GM21737 (cell line): ENCODE measurements at regions not wholly inside any gene's neighbourhood (a gene's known extent, or its start where the extent isn't known, plus 50 kb on each side); places are given as distances from the start of the nearest gene placed in this dataset.
"Not testable (repeated sequence)": the region's sequence is repeated elsewhere in the genome, so short reads cannot be mapped to it uniquely, and the experiment has no call there.

ENCODE experiments used
- ATAC-seq: cut with Tn5 transposase; IDR thresholded peaks from one replicate; pipeline ENCODE4 v1.9.1; 2021; ENCODE audit warnings: mild to moderate bottlenecking, moderate library complexity; ENCODE audit not compliant: unreplicated experiment

DNA sequence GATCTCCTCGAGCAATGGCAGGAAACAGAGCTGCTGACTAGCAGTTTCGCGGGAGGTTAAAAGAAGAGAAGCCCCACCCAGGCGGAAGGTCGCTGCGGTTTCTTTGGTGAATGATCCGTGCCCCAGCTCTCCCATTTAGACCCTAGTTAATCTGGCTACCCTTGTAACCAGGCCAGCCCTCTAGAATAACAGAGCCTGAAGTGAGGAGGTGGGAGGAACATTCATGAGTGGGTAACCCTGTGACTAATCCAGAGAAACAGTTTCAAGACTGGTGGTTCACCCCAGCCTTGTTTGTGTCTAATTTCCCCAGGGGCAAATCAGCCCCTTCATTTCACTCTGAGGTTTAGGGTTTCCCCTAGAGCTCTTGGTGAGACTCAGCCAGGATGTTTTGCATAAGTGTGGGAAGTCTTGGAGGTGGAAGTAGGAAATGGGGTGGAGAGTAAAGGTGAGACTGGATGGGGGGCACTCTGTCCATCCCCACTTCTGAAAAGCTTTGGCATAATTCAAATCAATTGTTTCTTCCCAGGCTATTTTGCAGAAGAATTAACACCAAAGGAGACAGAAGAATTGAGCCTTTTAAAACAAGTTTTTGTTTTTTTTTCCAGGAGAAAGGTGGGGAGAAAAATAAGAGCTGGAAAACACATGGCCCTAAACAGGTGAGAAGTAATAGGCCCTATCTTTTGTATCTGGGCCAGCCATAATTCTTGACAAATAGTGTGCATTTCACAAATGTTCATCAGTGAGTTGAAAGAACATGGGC is 303.1 kb downstream of the RPLP1 start:
- ATAC-seq: peak; percentile 82

DNA sequence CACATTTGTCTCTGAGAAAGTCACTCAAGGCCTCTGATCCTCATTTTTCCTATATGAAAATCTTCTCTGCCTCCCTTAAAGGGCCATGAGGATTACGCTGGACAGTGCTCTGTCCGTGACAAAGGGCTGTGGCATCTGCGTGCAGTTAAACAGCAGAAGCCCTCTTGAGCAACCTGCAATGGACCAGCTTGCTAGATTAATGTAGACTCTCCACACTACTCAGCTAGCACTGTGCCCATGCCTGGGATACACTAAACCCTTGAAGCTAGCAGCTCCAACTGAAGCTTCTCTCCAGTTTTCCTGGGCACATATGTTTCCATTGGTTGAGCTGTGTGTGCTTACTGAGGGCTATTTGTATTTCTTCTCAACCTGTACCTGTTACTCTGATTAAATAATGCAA is 303.8 kb downstream of the RPLP1 start:
- ATAC-seq: no peak

GRCh38 chr15:69757186-69757585 is 304.6 kb downstream of the RPLP1 start:
- ATAC-seq: no peak

DNA sequence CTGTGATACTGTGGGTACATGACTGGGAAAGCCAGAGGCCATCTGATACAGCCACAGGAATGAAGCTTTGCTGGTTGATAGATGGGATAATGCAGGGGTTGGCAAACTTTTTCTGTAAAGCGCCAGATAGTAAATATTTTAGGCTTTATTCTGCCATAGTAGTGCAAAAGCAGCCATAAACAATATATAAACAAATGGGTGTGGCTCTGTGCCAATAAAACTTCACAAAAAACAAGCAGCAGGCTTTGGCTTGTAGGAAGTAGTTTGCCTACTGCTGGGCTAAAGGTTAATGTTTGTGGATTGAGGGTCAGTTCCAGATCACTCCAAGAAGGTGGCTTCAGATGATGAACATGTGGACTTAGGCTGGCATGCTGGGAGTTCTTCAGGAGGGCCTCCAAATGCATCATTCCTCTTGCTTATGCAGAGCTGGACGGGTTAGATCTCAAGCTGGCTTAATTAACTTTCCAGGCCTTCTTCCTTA is 305.7 kb downstream of the RPLP1 start:
- no peak for ATAC-seq

- no peak for ATAC-seq
Measured at GRCh38 chr15:69758810-69759790, 306.5 kb downstream of the RPLP1 start.

GRCh38 chr15:69760258-69760845 is 307.7 kb downstream of the RPLP1 start:
- no peak for ATAC-seq

DNA sequence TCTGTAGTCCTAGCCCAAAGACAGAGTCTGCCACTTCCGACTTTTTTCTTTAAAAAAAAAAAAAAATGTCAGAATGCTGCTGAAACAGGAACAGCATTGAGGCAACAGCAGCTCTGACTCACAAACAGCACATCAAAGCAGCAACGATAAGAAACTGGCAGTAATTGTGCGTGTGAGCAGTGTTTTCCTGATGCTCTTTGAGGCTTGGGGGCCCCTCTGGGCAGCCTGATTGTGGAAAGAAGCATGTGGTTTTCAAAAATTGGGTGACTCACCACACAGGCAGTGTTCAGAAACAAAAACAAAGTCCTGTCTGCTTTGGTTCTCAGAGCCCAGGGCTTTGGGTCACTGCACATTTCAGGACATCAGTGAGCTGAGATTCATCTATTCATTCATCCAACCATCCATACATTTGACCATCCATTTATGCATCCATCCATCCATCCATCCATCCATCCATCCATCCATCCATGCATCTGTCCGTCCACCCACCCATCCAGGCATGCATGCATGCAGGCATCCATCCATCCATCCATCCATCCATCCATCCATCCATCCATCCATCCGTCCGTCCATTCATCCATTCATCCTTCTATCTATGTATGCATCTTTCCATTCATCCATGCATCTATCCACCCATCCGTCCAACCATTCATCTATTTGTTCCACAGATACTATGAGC is 308.4 kb downstream of the RPLP1 start:
- no peak for ATAC-seq

DNA sequence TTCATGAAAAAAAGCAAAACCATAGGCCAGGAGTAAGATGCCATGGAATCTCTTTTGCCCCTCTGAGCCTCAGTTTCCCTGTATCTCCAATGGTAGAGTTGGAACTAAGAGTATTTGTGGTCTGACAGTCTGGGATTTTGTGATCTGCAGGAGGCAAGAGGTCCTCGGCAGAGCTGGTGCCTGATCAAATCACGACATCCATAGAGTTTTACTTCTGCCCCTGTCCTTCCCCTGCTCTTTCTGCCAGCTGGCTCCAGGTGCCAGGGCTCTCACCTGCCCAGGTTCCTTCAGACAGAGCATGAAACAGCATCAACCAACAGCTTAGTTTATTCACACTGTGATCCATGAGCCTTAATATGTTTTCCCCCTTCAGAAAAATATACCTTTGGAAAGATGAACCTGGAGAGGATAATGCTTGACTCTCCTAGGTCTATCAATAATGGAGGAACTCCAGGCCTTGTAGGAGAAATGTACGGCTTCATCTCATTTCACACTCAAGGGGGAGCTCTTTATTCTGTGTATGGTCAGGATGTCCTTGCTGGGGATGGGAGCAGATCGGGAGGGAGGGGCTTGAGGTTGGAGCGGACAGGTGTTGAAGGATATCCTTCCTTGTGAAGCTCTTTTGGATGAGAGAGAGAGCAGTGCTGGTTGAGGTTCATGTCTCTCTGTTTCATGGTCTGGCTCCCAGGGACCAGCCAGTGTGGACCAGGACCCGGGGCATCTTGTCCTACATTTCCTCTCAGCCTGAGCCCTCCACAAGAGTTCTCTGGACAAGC is 309.9 kb downstream of the RPLP1 start:
- ATAC-seq: no peak

GRCh38 chr15:69763831-69764230 is 311.2 kb downstream of the RPLP1 start:
- ATAC-seq: no peak

GRCh38 chr15:69766156-69766555 is 313.5 kb downstream of the RPLP1 start:
- no peak for ATAC-seq

DNA sequence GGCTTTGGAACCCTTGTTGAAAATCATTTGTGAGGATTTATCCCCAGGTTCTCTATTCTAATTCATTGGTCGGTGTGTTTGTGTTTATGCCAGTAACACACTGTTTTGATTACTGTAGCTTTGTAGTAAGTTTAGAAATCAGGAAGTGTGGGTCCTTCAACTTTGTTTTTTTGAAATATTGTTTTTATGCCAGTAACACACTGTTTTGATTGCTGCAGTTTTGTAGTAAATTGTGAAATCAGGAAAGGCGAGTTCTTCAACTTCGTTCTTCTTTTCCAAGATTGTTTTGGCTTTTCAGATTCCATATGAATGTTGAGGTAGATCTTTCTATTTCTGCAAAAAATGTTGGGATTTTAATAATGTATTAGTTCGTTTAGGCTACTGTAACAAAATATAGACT is 314.6 kb downstream of the RPLP1 start:
- ATAC-seq: no peak

DNA sequence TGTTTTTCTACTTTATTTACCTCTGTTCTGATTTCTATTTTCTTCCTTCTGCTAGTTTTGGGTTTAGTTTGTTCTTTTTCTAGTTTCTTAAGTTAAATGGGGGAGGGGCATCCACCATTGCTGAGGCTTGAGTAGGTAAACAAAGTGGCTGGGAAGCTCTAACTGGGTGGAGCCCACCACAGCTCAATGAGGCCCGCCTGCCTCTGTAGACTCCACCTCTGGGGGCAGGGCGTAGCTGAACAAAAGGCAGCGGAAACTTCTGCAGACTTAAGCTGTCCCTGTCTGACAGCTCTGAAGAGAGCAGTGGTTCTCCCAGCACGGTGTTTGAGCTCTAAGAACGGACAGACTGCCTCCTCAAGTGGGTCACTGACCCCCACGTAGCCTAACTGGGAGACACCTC is 316.7 kb downstream of the RPLP1 start:
- not testable (repeated sequence) for ATAC-seq

DNA sequence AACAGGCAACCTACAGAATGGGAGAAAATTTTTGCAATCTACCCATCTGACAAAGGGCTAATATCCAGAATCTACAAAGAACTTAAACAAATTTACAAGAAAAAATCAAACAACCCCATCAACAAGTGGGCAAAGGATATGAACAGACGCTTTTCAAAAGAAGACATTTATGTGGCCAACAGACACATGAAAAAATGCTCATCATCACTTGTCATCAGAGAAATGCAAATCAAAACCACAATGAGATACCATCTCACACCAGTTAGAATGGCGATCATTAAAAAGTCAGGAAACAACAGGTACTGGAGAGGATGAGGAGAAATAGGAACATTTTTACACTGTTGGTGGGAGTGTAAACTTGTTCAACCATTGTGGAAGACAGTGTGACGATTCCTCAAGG is 321.6 kb downstream of the RPLP1 start:
- not testable (repeated sequence) for ATAC-seq

DNA sequence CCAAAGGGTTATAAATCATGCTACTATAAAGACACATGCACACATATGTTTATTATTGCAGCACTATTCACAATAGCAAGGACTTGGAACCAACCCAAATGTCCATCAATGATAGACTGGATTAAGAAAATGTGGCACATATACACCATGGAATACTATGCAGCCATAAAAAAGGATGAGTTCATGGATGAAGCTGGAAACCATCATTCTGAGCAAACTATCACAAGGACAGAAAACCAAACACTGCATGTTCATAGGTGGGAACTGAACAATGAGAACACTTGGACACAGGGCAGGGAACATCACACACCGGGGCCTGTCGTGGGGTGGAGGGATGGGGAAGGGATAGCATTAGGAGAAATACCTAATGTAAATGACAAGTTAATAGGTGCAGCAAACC is 322.1 kb downstream of the RPLP1 start:
- not testable (repeated sequence) for ATAC-seq

- no peak for ATAC-seq
Measured at GRCh38 chr15:69777356-69777755, 320.4 kb downstream of the TLE3 start.

- no peak for ATAC-seq
Measured at GRCh38 chr15:69780374-69780773, 317.3 kb downstream of the TLE3 start.

- no peak for ATAC-seq
Measured at GRCh38 chr15:69780981-69781380, 316.7 kb downstream of the TLE3 start.

DNA sequence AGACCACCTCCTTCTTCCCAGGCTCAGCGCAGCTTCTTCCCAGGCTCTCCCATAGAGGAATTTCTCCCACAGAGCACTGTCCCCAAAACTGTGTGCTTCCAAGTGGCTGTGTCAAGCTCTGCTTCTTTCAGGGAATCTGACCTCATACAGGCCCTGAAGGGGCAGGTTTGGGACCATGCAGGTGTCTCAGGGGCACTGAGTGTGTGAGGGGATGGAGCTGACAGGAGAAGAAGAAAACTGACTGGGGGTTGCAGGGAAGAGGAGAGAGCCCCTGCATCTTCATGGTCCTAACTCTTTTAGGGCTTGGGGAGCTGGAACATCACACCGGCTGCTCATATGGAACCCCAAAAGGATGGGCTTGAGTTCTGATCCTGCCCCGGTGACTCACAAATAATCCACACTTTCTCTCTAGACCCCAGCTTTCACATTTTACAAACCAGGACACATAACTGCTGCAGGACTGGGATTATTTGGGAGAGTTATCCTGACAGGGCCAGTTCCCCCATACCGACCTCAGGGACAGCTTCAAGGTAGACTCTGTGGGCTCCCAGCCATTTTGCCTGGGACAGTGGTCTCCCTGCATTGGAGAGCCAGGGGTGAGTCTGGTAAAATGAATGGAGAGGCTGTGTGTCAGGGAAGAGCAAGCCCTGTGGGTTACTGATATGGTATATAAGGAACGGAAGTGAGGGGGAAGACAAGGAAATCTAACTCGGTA is 316.1 kb downstream of the TLE3 start:
- ATAC-seq: no peak

DNA sequence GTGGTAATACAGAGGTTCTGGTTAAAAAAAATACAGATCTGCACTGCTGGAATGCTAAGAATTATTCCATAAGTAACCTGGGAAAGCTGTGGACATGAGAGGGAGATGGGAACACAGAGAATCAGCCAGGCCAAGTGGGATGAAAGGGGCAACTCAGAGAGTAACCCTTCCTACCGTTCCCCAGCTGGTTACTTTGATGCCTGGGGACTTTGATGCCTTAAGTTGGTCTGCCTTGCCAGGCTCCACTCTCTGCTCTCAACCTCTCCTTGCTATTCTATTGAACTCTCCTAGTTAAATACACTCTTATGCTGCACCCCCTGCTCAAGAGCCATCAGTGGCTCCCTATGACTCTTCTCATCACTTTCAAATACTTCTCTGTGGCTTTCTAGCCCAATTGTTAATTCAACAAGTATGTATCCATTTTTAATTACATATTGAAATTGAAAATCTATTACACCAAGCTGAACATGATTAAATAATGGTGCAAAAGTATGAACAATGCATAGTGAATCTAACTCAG is 315.5 kb downstream of the TLE3 start:
- no peak for ATAC-seq
